ENCODE measurements at regions not wholly inside any gene's neighbourhood (a gene's known extent, or its start where the extent isn't known, plus 50 kb on each side); places are given as distances from the start of the nearest gene placed in this dataset.

DNA sequence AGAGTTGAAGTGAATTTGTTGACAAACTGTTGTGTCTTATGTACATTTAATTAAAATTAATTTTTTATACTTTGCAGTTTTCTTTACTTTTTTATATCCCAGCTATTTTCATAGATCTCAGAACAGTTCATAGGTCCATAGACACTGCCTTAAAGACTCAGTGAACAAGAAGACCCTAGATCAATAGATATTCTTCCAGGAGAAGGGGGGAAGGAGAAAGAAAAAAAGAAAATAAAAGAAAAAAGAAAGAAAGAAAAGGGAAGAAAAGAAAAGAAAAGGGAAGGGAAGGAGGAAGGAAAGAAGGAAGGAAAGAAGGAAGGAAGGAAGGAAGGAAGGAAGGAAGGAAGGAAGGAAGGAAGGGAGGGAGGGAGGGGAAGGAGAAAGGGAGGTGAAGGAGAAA is 130.8 kb downstream of the MAFB start:
- DNase-seq (ENCODE audit: insufficient read length, low spot score, missing footprints), result no peak
- Histone ChIP-seq H3K79me2 (ENCODE audit: insufficient read depth, low read length) (no peaks in the 10 kb centered on the region), H3K27ac (ENCODE audit: low read depth, low read length) (no peak overlapping the region), H3K4me2 (ENCODE audit: insufficient read depth, low read length) (no peak overlapping the region), H4K20me1 (ENCODE audit: insufficient read depth, low read length) (no peaks in the 10 kb centered on the region), H3K36me3 (ENCODE audit: insufficient read depth, low read length) (no peaks in the 10 kb centered on the region), H3K9me3 (ENCODE audit: low read depth, low read length) (no peaks in the 10 kb centered on the region), H3K4me3 (ENCODE audit: insufficient read depth, low read length) (no peak overlapping the region), H3K27me3 (ENCODE audit: insufficient read depth, low read length) (no peaks in the 10 kb centered on the region), H2AFZ (ENCODE audit: low read length) (no peak overlapping the region), H3K4me1 (ENCODE audit: insufficient read depth, low read length) (peaks cover 3% of the 10 kb centered on the region)
- TF ChIP-seq, protein P1, sequence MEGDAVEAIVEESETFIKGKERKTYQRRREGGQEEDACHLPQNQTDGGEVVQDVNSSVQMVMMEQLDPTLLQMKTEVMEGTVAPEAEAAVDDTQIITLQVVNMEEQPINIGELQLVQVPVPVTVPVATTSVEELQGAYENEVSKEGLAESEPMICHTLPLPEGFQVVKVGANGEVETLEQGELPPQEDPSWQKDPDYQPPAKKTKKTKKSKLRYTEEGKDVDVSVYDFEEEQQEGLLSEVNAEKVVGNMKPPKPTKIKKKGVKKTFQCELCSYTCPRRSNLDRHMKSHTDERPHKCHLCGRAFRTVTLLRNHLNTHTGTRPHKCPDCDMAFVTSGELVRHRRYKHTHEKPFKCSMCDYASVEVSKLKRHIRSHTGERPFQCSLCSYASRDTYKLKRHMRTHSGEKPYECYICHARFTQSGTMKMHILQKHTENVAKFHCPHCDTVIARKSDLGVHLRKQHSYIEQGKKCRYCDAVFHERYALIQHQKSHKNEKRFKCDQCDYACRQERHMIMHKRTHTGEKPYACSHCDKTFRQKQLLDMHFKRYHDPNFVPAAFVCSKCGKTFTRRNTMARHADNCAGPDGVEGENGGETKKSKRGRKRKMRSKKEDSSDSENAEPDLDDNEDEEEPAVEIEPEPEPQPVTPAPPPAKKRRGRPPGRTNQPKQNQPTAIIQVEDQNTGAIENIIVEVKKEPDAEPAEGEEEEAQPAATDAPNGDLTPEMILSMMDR (IDR thresholded peaks at IDR 0.05; ENCODE audit: extremely low read depth, low read depth, low read length), result no peak

DNA sequence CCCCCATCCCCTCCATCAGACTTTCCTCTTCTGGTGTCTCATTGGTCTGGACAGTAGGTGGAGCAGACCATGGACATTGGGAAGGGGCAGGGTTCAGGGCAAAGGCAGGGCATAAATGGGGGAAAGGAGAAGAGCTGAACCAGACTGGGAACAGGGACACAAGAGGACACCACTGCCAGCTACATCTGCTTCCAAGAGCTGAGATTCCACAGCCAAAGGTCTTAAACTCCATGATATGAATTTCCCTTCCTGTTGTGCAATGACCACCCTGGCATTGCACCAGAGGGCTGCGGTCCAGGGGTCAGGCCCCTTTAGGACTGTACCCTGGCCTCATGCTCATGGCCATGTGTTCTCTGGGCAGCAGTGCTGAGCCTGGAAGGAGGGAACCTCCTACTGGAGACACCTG is 137.9 kb downstream of the MAFB start:
- DNase-seq (ENCODE audit: insufficient read length, low spot score, missing footprints), result no peak
- Histone ChIP-seq H3K4me1 (ENCODE audit: insufficient read depth, low read length) (no peaks in the 10 kb centered on the region), H3K4me2 (ENCODE audit: insufficient read depth, low read length) (no peak overlapping the region), H3K9me3 (ENCODE audit: low read depth, low read length) (no peaks in the 10 kb centered on the region), H3K79me2 (ENCODE audit: insufficient read depth, low read length) (no peaks in the 10 kb centered on the region), H2AFZ (ENCODE audit: low read length) (no peak overlapping the region), H3K27me3 (ENCODE audit: insufficient read depth, low read length) (no peaks in the 10 kb centered on the region), H3K27ac (ENCODE audit: low read depth, low read length) (no peak overlapping the region), H3K36me3 (ENCODE audit: insufficient read depth, low read length) (no peaks in the 10 kb centered on the region), H4K20me1 (ENCODE audit: insufficient read depth, low read length) (no peaks in the 10 kb centered on the region), H3K4me3 (ENCODE audit: insufficient read depth, low read length) (no peak overlapping the region)
- TF ChIP-seq, protein P1 (IDR thresholded peaks at IDR 0.05; ENCODE audit: extremely low read depth, low read depth, low read length), result no peak

DNA sequence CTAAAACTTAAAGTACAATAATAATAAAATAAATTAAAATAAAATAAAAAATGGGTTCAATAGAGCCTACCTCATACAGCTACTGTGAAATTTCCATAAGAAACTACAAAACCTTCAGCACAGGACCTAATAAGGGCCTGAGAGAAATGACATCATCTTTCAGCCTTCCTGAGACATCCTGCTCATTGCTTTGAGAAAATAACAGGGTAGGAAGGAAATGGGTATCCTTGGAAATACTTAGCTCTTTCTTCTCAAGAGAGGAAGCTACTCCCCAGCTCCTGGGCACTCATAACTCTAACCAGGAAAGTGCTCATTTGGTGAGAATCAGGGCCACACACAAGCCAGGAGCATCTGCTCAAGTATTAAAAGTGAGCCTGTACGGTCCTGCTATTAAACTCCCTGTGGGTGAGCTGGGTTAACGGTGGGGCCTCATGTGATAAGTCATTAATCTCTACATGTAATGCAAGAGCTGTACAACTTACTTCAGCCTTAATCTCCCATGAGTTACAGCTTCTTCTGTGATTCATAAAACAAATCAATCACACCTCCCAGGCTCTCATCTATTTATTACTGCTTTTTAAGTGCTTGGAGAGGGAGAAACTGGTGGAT is 141.4 kb downstream of the MAFB start:
- no peak for DNase-seq (ENCODE audit: insufficient read length, low spot score, missing footprints)
- H2AFZ ChIP-seq (ENCODE audit: low read length), result no peak overlapping the region
- H3K79me2 ChIP-seq (ENCODE audit: insufficient read depth, low read length), result no peaks in the 10 kb centered on the region
- H3K4me3 ChIP-seq (ENCODE audit: insufficient read depth, low read length), result no peak overlapping the region
- TF ChIP-seq, protein P1 (IDR thresholded peaks at IDR 0.05; ENCODE audit: extremely low read depth, low read depth, low read length), result no peak
- no peaks in the 10 kb centered on the region for H3K9me3 ChIP-seq (ENCODE audit: low read depth, low read length)
- no peaks in the 10 kb centered on the region for H4K20me1 ChIP-seq (ENCODE audit: insufficient read depth, low read length)
- H3K4me2 ChIP-seq (ENCODE audit: insufficient read depth, low read length), result no peak overlapping the region
- H3K27ac ChIP-seq (ENCODE audit: low read depth, low read length), result no peak overlapping the region
- H3K27me3 ChIP-seq (ENCODE audit: insufficient read depth, low read length), result no peaks in the 10 kb centered on the region
- no peaks in the 10 kb centered on the region for H3K36me3 ChIP-seq (ENCODE audit: insufficient read depth, low read length)
- no peaks in the 10 kb centered on the region for H3K4me1 ChIP-seq (ENCODE audit: insufficient read depth, low read length)

DNA sequence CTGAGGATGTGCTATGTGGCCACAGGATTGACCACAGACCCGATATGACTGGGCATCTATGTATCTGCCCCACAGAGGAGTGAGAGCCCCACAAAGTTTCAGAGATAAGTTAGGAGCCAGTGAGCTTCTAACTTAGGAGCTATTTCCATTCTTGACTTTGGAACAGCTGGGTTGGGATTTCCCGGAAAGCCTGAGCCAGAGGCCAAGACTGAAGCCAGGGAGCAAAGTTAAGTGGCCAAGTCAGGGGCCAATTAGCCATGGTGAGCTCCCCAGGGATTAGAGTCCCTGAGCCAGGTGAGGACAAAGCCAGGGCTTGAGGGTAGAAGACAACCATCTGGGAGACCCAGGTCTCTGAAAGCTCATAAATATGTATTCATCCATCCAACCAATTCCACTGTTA is 143.6 kb downstream of the MAFB start:
- TF ChIP-seq, protein P1 (IDR thresholded peaks at IDR 0.05; ENCODE audit: extremely low read depth, low read depth, low read length), result no peak
- no peak overlapping the region for H2AFZ ChIP-seq (ENCODE audit: low read length)
- H3K36me3 ChIP-seq (ENCODE audit: insufficient read depth, low read length), result no peaks in the 10 kb centered on the region
- peaks cover 3% of the 10 kb centered on the region for H3K27me3 ChIP-seq (ENCODE audit: insufficient read depth, low read length)
- H3K79me2 ChIP-seq (ENCODE audit: insufficient read depth, low read length), result no peaks in the 10 kb centered on the region
- H3K4me3 ChIP-seq (ENCODE audit: insufficient read depth, low read length), result no peak overlapping the region
- H4K20me1 ChIP-seq (ENCODE audit: insufficient read depth, low read length), result no peaks in the 10 kb centered on the region
- H3K4me2 ChIP-seq (ENCODE audit: insufficient read depth, low read length), result no peak overlapping the region
- DNase-seq (ENCODE audit: insufficient read length, low spot score, missing footprints), result no peak
- no peak overlapping the region for H3K27ac ChIP-seq (ENCODE audit: low read depth, low read length)
- H3K9me3 ChIP-seq (ENCODE audit: low read depth, low read length), result no peaks in the 10 kb centered on the region
- no peaks in the 10 kb centered on the region for H3K4me1 ChIP-seq (ENCODE audit: insufficient read depth, low read length)
